Endothelial cell of umbilical vein (primary cell): ENCODE measurements at regions not wholly inside any gene's neighbourhood (a gene's known extent, or its start where the extent isn't known, plus 50 kb on each side); places are given as distances from the start of the nearest gene placed in this dataset.

Experiments
- BruUV-seq: library from RNA; stranded (reverse); fragments of 400-500 nt; replicated peaks from 2 replicates; lab custom pipeline; 2021; lab: Mats Ljungman, UMichigan
- CTCF ChIA-PET: fragments of 300-600, 350-600 bp; sonication (Branson Sonifier 250); formaldehyde crosslinking; loops from one replicate; lab custom pipeline; 2021; ENCODE audit warnings: antibody characterized with exemption, inconsistent platforms; lab: Charles Lee
- POLR2A ChIA-PET: fragments of 300-600, 350-600 bp; sonication (Branson Sonifier 250); formaldehyde crosslinking; loops from one replicate; lab custom pipeline; 2021; ENCODE audit warnings: antibody characterized with exemption, inconsistent platforms; lab: Charles Lee
- DNase-seq: peaks from one replicate; pipeline ENCODE4 v3.0.0-alpha.2; 2011; ENCODE audit warnings: low read depth, low spot score
- FAIRE-seq: peaks from 2 replicates; lab custom pipeline; 2011; peaks lifted over from hg19 to GRCh38; lab: Jason Lieb, UNC
- H2AFZ ChIP-seq: 2 replicates; pipeline ENCODE4 v1.6.0; 2012; ENCODE audit warnings: low read depth, low read length, control low read depth, inconsistent platforms
- H3K27ac ChIP-seq: 2 replicates; pipeline ENCODE4 v1.5.1; 2011; ENCODE audit warnings: low read depth, mild to moderate bottlenecking, control low read depth, low read length, moderate library complexity; ENCODE audit not compliant: insufficient read depth
- H3K27me3 ChIP-seq, 2 experiments: 2 replicates each; pipeline versions ENCODE4 v1.6.0 to v1.6.1; 2011; ENCODE audit warnings: low read length in 2 of 2, mixed read lengths in 1 of 2; ENCODE audit not compliant: control insufficient read depth in 2 of 2, insufficient read depth in 2 of 2
- H3K36me3 ChIP-seq, 2 experiments: 2 replicates in 1 of 2; 3 replicates in 1 of 2; pipeline ENCODE4 v1.5.1; 2011; ENCODE audit warnings: low read length in 2 of 2, mild to moderate bottlenecking in 1 of 2, moderate library complexity in 1 of 2; ENCODE audit not compliant: control insufficient read depth in 2 of 2, insufficient read depth in 2 of 2; ENCODE audit errors: extremely low read depth in 1 of 2
- H3K4me1 ChIP-seq: 3 replicates; pipeline ENCODE4 v1.5.1; 2011; ENCODE audit warnings: mild to moderate bottlenecking, low read length; ENCODE audit not compliant: control insufficient read depth, insufficient read depth; ENCODE audit errors: extremely low read depth
- H3K4me2 ChIP-seq: 2 replicates; pipeline ENCODE4 v1.6.1; 2011; ENCODE audit warnings: low read length, control low read depth, mixed read lengths; ENCODE audit not compliant: insufficient read depth
- H3K4me3 ChIP-seq, 3 experiments: fragments of 200-600 bp in 1 of 3; sonication (generic), shearing (Covaris generic) in 1 of 3; replicated peaks in 1 of 3; 2 replicates each; pipeline ENCODE4 v1.5.1; 2011 to 2016; ENCODE audit warnings: control low read depth in 3 of 3, low read length in 3 of 3, mild to moderate bottlenecking in 2 of 3, inconsistent platforms in 1 of 3, low read depth in 1 of 3, moderate library complexity in 1 of 3; ENCODE audit not compliant: insufficient read depth in 1 of 3
- H3K79me2 ChIP-seq: 2 replicates; pipeline ENCODE4 v1.6.0; 2012; ENCODE audit warnings: low read length, inconsistent platforms; ENCODE audit not compliant: control insufficient read depth, insufficient read depth
- H3K9ac ChIP-seq: replicated peaks from 2 replicates; pipeline ENCODE3; 2011; ENCODE audit warnings: low read length, control low read depth; ENCODE audit not compliant: insufficient read depth; ENCODE audit errors: extremely low read depth
- H3K9me1 ChIP-seq: replicated peaks from 3 replicates; pipeline ENCODE4 v1.6.0; 2011; ENCODE audit warnings: mild to moderate bottlenecking, low read length; ENCODE audit not compliant: control insufficient read depth, insufficient read depth; ENCODE audit errors: extremely low read depth
- H3K9me3 ChIP-seq: replicated peaks from 2 replicates; pipeline ENCODE4 v1.5.1; 2012; ENCODE audit warnings: low read length, inconsistent platforms; ENCODE audit not compliant: control insufficient read depth, insufficient read depth
- H4K20me1 ChIP-seq: replicated peaks from 2 replicates; pipeline ENCODE3; 2011; ENCODE audit warnings: mild to moderate bottlenecking, low read length; ENCODE audit not compliant: control insufficient read depth, insufficient read depth; ENCODE audit errors: extremely low read depth
- EZH2 ChIP-seq: IDR thresholded peaks from 2 replicates; pipeline ENCODE4 v1.6.1; 2012; ENCODE audit warnings: borderline replicate concordance, low read depth, mild to moderate bottlenecking, moderate library complexity, low read length, inconsistent platforms; ENCODE audit not compliant: severe bottlenecking
- FOS ChIP-seq: IDR thresholded peaks from 2 replicates; pipeline ENCODE4 v1.6.1; 2011; ENCODE audit warnings: mild to moderate bottlenecking, low read length, moderate library complexity, borderline replicate concordance; ENCODE audit not compliant: insufficient read depth
- GATA2 ChIP-seq: IDR thresholded peaks from 2 replicates; pipeline ENCODE4 v1.7.0; 2011; ENCODE audit warnings: low read depth, mild to moderate bottlenecking, moderate library complexity, mixed read lengths, low read length; ENCODE audit not compliant: insufficient read length, insufficient read depth
- JUN ChIP-seq: IDR thresholded peaks from 2 replicates; pipeline ENCODE4 v1.6.1; 2011; ENCODE audit warnings: borderline replicate concordance, low read depth; ENCODE audit not compliant: insufficient read length, insufficient read depth
- MYC ChIP-seq: IDR thresholded peaks from one replicate; pipeline ENCODE4 v1.6.1; 2011; ENCODE audit warnings: mild to moderate bottlenecking, low read depth, low read length
- POLR2A ChIP-seq: IDR thresholded peaks from 2 replicates; pipeline ENCODE4 v1.6.1; 2012; ENCODE audit warnings: low read depth, mild to moderate bottlenecking, control low read depth, low read length
- POLR2AphosphoS5 ChIP-seq: IDR thresholded peaks from 2 replicates; pipeline ENCODE4 v1.6.1; 2012; ENCODE audit warnings: low read depth, mild to moderate bottlenecking, control low read depth, low read length, moderate library complexity; ENCODE audit not compliant: insufficient read depth
- dilution Hi-C: fragments of 300-500 bp; cut with MboI; formaldehyde crosslinking; loops from one replicate; pipeline ENCODE4 v1.15.0; 2019; ENCODE audit warnings: low sequenced_read_pairs; ENCODE audit not compliant: extremely low pct_ligation_motif_present
- intact Hi-C: fragments of 100-400 bp; cut with micrococcal nuclease; formaldehyde crosslinking; loops from one replicate; pipeline ENCODE4 v1.10.0; 2022
- TF ChIP-seq, protein P1 (sequence below), 2 donors: IDR thresholded peaks; 1 replicate in 1 of 2; 2 replicates in 1 of 2; pipeline ENCODE4 v1.5.1; 2011; ENCODE audit warnings: low read length in 2 of 2, mild to moderate bottlenecking in 2 of 2, moderate library complexity in 2 of 2, control low read depth in 1 of 2, inconsistent platforms in 1 of 2, low read depth in 1 of 2; ENCODE audit not compliant: insufficient read depth in 1 of 2; ENCODE audit errors: extremely low read depth in 1 of 2
- TF ChIP-seq, protein P2 (sequence below): IDR thresholded peaks from 2 replicates; pipeline ENCODE4 v1.6.1; 2011; ENCODE audit not compliant: insufficient read depth, insufficient read length

DNA sequence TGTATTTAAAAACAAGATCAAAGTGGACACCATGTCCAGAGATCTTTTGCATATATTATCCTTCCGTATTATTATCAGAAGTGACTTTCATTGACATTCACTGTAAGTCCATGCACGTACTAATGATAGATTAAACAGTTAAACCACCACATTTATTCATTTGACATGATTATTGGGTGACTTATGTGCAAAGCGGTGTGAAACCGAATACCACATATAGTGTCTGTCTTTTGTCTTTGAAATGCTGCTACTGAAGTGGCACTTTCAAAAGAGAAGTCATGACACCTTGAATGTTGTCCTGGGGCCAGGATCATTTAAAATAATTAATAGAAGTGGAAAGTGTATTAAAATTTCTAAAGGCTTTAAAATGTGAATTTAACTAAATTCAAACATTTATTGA is 100.1 kb downstream of the ERCC5 start:
- no peak for TF ChIP-seq JUN
- no peak for TF ChIP-seq FOS
- no peak for TF ChIP-seq POLR2AphosphoS5
- TF ChIP-seq, protein P1, sequence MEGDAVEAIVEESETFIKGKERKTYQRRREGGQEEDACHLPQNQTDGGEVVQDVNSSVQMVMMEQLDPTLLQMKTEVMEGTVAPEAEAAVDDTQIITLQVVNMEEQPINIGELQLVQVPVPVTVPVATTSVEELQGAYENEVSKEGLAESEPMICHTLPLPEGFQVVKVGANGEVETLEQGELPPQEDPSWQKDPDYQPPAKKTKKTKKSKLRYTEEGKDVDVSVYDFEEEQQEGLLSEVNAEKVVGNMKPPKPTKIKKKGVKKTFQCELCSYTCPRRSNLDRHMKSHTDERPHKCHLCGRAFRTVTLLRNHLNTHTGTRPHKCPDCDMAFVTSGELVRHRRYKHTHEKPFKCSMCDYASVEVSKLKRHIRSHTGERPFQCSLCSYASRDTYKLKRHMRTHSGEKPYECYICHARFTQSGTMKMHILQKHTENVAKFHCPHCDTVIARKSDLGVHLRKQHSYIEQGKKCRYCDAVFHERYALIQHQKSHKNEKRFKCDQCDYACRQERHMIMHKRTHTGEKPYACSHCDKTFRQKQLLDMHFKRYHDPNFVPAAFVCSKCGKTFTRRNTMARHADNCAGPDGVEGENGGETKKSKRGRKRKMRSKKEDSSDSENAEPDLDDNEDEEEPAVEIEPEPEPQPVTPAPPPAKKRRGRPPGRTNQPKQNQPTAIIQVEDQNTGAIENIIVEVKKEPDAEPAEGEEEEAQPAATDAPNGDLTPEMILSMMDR (IDR thresholded peaks at IDR 0.05; ENCODE audit: extremely low read depth in 1 of 2, insufficient read depth in 1 of 2, low read depth in 1 of 2, low read length in 2 of 2), result no peak
- TF ChIP-seq, protein P2, sequence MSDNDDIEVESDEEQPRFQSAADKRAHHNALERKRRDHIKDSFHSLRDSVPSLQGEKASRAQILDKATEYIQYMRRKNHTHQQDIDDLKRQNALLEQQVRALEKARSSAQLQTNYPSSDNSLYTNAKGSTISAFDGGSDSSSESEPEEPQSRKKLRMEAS, result no peak
- TF ChIP-seq MYC, result no peak
- no peak for TF ChIP-seq EZH2
- no peak for TF ChIP-seq GATA2
- TF ChIP-seq POLR2A, result no peak
- CTCF ChIA-PET, result no interaction called here
- no TSS peak for BruUV-seq

More for the DNA sequence above, 100.1 kb downstream of the ERCC5 start:
- H3K27ac ChIP-seq, result no peak overlapping the region
- FAIRE-seq (no peak), DNase-seq (no peak)
- POLR2A ChIA-PET, result no interaction called here
- no peak overlapping the region for H3K4me3 ChIP-seq
- no peaks in the 10 kb centered on the region for H3K9me1 ChIP-seq
- H3K4me2 ChIP-seq, result no peak overlapping the region
- no peaks in the 10 kb centered on the region for H3K4me1 ChIP-seq
- no peak overlapping the region for H3K9ac ChIP-seq
- H3K79me2 ChIP-seq, result no peaks in the 10 kb centered on the region
- no peaks in the 10 kb centered on the region for H3K36me3 ChIP-seq
- H3K9me3 ChIP-seq, result no peaks in the 10 kb centered on the region
- no peaks in the 10 kb centered on the region for H4K20me1 ChIP-seq
- intact Hi-C loops (no loop called here), dilution Hi-C loops (no loop called here)
- H2AFZ ChIP-seq, result no peak overlapping the region
- no peaks in the 10 kb centered on the region for H3K27me3 ChIP-seq
